NCI-H1930 (cell line): ENCODE measurements at regions not wholly inside any gene's neighbourhood (a gene's known extent, or its start where the extent isn't known, plus 50 kb on each side); places are given as distances from the start of the nearest gene placed in this dataset.
"Not testable (repeated sequence)": the region's sequence is repeated elsewhere in the genome, so short reads cannot be mapped to it uniquely, and the experiment has no call there.

Experiments
- DNase-seq, 2 experiments: peaks; one replicate each; lab custom pipeline; 2025; lab: John Stamatoyannopoulos, UW

GRCh38 chr5:122515210-122515609 is 203.2 kb downstream of the SNCAIP start:
- DNase-seq: not testable (repeated sequence)

GRCh38 chr5:122515709-122516431 is 203.8 kb downstream of the SNCAIP start:
- DNase-seq: peak in 1 of 2 experiments; percentile 37

GRCh38 chr5:122516432-122516743 is 204.4 kb downstream of the SNCAIP start:
- no peak for DNase-seq

GRCh38 chr5:122517091-122517490 is 205.1 kb downstream of the SNCAIP start:
- DNase-seq: no peak

DNA sequence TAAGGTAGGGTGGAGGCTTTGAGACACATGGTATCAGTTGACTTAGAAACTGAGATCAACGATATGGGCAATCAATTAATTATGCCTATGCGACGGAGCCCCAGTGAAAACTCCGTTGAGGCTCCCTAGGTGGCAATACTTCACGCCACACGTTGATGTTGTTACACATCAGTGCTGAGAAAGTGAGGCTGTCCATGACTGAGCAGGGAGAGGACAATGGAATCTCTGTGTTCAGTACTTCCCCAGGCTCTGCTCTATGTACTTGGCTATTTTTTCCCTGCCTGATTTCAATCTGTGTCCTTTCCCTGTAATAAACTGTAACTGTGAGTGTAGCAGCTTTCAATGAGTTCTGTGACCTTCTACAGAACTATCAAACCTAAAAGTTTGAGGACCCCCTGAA is 211.7 kb downstream of the SNCAIP start:
- no peak for DNase-seq

- no peak for DNase-seq
These were observed 215.5 kb downstream of the SNCAIP start for GRCh38 chr5:122527547-122527946.

- no peak for DNase-seq
These were observed 220.0 kb downstream of the SNCAIP start for GRCh38 chr5:122532035-122532434.

DNA sequence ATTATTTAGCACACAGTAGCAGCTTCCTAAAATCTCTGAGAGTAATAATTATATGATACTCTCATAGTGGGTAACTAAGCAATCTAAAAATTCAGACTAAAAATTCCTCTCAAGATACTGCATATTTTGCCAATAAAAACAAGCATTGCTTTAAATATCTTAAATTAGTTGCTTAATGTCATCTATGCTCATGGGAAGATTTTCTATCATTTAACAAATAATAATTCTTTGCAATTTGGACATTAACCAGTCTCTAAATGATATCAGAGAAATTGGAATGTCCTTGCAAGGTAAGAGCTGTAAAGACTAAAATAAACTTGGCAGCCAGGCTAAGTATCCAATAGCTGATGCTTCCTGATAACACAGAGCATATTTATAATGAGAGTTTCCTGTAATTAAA is 221.8 kb downstream of the SNCAIP start:
- no peak for DNase-seq

DNA sequence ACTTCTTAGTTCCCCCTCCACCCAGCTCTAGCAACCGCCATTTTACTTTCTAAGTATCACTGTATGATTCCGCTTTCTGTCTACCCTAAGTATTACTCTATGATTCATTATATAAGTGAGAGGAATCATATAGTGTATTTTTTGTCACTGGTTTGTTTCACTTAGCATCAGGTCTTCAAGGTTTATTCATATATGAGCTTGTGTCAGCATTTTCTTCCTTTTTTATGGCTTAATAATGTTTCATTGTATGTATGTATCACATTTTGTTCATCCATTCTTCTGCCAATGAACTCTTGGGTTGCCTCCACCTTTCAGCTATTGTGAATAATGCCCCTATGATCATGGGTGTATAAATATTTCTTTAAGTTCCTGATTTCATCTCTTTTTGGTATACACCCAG is 222.8 kb downstream of the SNCAIP start:
- DNase-seq: no peak

DNA sequence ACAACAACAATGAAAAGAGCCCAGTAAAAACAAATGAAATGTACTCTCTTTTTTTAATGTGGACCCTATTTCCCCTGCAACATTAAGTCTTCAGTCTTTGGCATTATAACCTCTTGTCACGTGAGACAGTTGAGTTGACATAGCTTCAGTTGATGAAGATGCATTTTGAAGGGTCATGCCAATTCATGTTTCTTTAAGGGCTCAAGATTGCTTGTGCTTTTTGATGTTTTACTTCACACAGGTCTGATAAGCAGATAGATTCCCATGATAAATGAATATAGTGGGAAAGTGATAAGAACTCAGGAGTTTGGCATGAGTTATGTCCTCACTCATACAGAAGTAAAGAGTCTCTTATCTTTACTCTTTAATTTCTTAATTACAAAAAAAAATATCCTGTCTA is 229.4 kb downstream of the SNCAIP start:
- DNase-seq: no peak

GRCh38 chr5:122545986-122546385 is 228.9 kb upstream of the SNX2 start:
- DNase-seq: no peak

DNA sequence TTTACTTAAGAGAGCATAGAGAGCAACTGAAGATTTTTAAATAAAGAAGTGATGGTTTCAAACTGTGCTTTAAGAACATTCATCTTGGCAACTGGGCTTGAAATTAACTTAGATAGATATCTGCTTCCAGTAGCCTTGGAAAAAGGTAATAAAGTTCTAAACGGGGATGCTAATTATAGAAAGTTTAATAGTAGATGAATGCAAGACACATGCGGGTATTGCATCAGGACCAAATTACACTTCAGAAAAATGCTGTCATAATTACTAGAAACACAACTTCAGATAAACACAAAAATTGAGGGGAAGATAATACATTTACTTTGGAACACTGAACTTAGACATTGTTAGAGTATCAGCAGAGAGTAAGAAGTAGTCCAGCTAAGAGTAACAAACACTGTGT is 227.7 kb upstream of the SNX2 start:
- no peak for DNase-seq

GRCh38 chr5:122547669-122548068 is 227.2 kb upstream of the SNX2 start:
- no peak for DNase-seq

- no peak for DNase-seq
These were observed 215.2 kb upstream of the SNX2 start for GRCh38 chr5:122559676-122560075.

- no peak for DNase-seq
These were observed 213.7 kb upstream of the SNX2 start for GRCh38 chr5:122561209-122561608.

GRCh38 chr5:122565331-122565730 is 209.5 kb upstream of the SNX2 start:
- DNase-seq: no peak

DNA sequence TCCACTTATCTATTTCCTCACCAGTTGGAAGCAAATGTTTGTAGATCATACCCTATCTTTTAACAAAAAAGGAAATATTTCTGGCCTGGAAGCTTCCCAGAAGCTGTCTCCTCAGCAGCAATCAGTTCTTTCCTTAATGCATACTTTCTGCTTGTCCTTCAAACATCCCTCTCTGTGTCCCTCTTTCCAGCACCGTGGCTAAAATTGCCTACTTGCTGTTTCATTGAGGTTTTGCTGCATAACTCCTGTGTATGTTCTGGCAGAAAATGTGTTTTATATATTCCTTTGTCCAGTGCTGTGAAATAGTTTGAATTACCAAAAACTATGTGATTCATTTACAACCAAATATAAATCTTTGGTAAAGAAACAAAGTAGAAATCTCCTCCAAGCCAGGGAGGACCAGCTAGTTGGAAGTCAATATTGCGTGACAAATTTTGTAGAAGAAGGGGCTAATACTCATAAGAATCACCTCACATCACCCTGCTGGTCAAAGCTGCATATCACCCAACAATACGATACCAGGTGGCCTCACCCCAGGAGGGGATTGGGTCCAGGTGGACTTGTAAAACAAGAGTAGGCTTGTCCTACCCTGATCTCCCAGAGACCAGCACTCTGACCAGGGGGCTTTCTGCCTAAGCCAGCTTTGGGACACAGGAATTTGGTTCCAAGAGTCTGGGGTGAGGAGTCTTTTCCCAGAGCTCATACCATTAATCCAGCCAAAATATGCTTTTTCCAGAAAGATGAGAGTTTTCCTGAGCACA is 198.4 kb upstream of the SNX2 start:
- DNase-seq: no peak

GRCh38 chr5:122581629-122582028 is 193.3 kb upstream of the SNX2 start:
- no peak for DNase-seq

DNA sequence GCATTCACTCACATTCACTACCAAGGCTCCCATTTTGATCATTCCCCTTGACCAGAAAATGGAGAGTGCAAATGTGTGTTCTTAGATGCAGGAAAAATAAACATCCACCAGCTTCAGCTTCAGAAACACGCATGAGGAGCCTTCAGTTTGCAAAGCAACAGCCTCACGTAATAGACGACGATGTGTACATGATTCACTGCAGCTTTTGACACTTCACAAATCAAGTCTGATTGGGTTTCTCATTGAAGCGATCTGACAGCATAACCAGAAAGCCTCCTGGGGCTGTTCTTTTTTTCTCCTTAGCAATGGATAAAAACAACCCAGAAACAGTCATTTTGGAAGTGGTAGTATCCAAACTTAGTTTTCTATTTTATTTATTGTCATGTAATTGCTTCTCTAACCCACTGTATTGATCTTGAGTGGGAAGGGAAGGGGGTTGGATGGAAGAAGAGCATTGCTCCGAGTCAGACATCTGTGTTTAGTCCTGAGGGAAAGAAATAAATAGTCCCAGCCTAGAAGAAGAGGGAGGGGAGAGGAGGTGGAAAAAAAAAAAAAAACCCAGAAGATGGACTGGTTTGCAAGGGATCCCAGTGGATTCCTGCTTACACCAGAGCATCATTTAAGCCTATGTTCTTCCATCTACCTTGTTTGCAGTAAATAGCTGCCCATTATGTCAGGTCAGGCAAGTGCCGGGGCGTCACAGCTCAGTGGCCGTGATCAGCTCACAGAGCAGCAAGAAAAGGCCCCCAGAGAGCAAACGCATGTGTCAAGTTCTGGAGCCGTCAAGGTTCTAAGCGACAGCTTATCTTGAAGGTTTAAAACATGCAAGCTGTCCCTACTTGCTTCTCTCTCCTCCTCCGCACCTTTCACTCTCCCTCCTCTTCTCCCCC is 190.2 kb upstream of the SNX2 start:
- DNase-seq: no peak

DNA sequence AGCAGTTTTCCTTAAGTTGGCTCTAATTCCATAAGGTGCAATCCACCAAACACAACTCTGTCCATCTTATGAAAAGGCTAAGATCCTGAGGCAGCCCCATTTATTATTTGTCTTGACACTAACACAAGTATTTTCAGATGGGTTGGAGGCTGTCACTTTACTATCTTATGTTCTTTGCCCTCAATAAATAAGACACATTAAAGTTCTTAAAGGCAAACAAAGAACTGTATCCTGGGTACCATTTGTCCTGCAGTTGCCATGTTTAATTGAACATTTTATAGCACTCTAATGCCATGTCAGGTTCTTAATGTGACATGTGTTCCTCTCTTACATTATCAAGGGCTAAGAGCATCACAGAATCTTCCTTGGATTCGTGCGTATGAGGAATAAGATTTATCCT is 189.5 kb upstream of the SNX2 start:
- DNase-seq: no peak

- no peak for DNase-seq
These were observed 188.5 kb upstream of the SNX2 start for GRCh38 chr5:122586351-122586750.

GRCh38 chr5:122591828-122592227 is 183.1 kb upstream of the SNX2 start:
- no peak for DNase-seq

- no peak for DNase-seq
These were observed 175.9 kb upstream of the SNX2 start for GRCh38 chr5:122599000-122599399.
